K562 (cell line): ENCODE measurements at regions not wholly inside any gene's neighbourhood (a gene's known extent, or its start where the extent isn't known, plus 50 kb on each side); places are given as distances from the start of the nearest gene placed in this dataset.

Experiments used
- COPS2 ChIP-seq: fragments of 450-650 bp; conservative IDR thresholded peaks from 2 replicates; pipeline ENCODE4 v1.6.1; 2016; ENCODE audit warnings: mild to moderate bottlenecking, moderate library complexity
- RB1 ChIP-seq: fragments of 450-650 bp; IDR thresholded peaks from 2 replicates; pipeline ENCODE4 v1.6.1; 2017; ENCODE audit warnings: low read depth, mild to moderate bottlenecking
- TARDBP ChIP-seq: fragments of 450-650 bp; IDR thresholded peaks from 2 replicates; pipeline ENCODE4 v1.6.1; 2016
- TRIM28 ChIP-seq: fragments of 450-650 bp; IDR thresholded peaks from 2 replicates; pipeline ENCODE4 v1.6.1; 2017
- ZNF232 ChIP-seq: sonication (generic); formaldehyde crosslinking; IDR thresholded peaks from 2 replicates; pipeline ENCODE4 v1.8.0; 2022; ENCODE audit warnings: mild to moderate bottlenecking, missing genetic modification reagents
- TF ChIP-seq, protein P1 (sequence below), 2 experiments: fragments of 450-650 bp in 1 of 2; IDR thresholded peaks; 2 replicates each; pipeline ENCODE4 v1.6.1; 2011 to 2017; ENCODE audit warnings: low read depth in 2 of 2, antibody characterized with exemption in 1 of 2, borderline replicate concordance in 1 of 2, low read length in 1 of 2, mild to moderate bottlenecking in 1 of 2, mixed read lengths in 1 of 2; ENCODE audit not compliant: control insufficient read depth in 1 of 2
- TF ChIP-seq, protein P2 (sequence below): fragments of 450-650 bp; IDR thresholded peaks from 2 replicates; pipeline ENCODE4 v1.6.1; 2016
- TF ChIP-seq, protein P3 (sequence below): fragments of 450-650 bp; formaldehyde crosslinking; IDR thresholded peaks from 2 replicates; pipeline ENCODE4 v1.4.0; 2022; ENCODE audit warnings: mild to moderate bottlenecking, moderate library complexity

DNA sequence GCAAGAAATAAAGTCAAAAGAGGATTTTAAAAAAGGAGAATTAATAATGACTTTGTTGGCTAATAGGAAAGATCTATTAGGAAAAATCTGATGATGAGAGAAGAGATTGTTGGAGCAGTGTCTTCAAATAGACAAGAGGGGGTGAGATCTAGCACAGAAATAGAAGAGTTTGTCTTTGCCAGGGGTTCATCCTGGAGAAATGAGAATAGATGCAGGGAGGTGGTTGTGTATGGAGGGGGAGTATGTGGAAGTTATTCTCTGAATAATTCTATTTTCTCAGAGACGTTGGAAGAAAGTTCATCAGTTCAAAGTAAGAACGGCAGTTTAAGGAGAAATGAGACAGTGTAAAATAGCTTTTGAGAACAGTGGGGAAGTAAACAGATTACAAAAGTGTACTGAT lies 161.3 kb downstream of the TM2D1 start (continued):
- TF ChIP-seq, protein P1, sequence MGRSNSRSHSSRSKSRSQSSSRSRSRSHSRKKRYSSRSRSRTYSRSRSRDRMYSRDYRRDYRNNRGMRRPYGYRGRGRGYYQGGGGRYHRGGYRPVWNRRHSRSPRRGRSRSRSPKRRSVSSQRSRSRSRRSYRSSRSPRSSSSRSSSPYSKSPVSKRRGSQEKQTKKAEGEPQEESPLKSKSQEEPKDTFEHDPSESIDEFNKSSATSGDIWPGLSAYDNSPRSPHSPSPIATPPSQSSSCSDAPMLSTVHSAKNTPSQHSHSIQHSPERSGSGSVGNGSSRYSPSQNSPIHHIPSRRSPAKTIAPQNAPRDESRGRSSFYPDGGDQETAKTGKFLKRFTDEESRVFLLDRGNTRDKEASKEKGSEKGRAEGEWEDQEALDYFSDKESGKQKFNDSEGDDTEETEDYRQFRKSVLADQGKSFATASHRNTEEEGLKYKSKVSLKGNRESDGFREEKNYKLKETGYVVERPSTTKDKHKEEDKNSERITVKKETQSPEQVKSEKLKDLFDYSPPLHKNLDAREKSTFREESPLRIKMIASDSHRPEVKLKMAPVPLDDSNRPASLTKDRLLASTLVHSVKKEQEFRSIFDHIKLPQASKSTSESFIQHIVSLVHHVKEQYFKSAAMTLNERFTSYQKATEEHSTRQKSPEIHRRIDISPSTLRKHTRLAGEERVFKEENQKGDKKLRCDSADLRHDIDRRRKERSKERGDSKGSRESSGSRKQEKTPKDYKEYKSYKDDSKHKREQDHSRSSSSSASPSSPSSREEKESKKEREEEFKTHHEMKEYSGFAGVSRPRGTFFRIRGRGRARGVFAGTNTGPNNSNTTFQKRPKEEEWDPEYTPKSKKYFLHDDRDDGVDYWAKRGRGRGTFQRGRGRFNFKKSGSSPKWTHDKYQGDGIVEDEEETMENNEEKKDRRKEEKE (IDR thresholded peaks at IDR 0.05; ENCODE audit: borderline replicate concordance in 1 of 2, control insufficient read depth in 1 of 2, low read depth in 2 of 2, low read length in 1 of 2), result no peak
- TF ChIP-seq TARDBP (no peak), RB1 (no peak), ZNF232 (CRISPR knock-in tag) (no peak), TRIM28 (no peak), COPS2 (no peak)
- TF ChIP-seq, protein P2, sequence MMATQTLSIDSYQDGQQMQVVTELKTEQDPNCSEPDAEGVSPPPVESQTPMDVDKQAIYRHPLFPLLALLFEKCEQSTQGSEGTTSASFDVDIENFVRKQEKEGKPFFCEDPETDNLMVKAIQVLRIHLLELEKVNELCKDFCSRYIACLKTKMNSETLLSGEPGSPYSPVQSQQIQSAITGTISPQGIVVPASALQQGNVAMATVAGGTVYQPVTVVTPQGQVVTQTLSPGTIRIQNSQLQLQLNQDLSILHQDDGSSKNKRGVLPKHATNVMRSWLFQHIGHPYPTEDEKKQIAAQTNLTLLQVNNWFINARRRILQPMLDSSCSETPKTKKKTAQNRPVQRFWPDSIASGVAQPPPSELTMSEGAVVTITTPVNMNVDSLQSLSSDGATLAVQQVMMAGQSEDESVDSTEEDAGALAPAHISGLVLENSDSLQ, result no peak
- TF ChIP-seq, protein P3, sequence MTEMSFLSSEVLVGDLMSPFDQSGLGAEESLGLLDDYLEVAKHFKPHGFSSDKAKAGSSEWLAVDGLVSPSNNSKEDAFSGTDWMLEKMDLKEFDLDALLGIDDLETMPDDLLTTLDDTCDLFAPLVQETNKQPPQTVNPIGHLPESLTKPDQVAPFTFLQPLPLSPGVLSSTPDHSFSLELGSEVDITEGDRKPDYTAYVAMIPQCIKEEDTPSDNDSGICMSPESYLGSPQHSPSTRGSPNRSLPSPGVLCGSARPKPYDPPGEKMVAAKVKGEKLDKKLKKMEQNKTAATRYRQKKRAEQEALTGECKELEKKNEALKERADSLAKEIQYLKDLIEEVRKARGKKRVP (CRISPR knock-in tag), result no peak
